ENCODE measurements at regions not wholly inside any gene's neighbourhood (a gene's known extent, or its start where the extent isn't known, plus 50 kb on each side); places are given as distances from the start of the nearest gene placed in this dataset.

- Histone ChIP-seq H3K4me1 (replicated peaks) (no peaks in the 10 kb centered on the region), H3K4me3 (no peak overlapping the region), H3K9me3 (no peaks in the 10 kb centered on the region), H3K36me3 (no peaks in the 10 kb centered on the region), H3K27ac (no peak overlapping the region), H3K27me3 (replicated peaks; ENCODE audit: insufficient read depth) (no peaks in the 10 kb centered on the region)
- no peak for DNase-seq (ENCODE audit: low spot score)
- no peak for TF ChIP-seq POLR2AphosphoS5 (IDR thresholded peaks at IDR 0.05)
- TF ChIP-seq, protein P1, sequence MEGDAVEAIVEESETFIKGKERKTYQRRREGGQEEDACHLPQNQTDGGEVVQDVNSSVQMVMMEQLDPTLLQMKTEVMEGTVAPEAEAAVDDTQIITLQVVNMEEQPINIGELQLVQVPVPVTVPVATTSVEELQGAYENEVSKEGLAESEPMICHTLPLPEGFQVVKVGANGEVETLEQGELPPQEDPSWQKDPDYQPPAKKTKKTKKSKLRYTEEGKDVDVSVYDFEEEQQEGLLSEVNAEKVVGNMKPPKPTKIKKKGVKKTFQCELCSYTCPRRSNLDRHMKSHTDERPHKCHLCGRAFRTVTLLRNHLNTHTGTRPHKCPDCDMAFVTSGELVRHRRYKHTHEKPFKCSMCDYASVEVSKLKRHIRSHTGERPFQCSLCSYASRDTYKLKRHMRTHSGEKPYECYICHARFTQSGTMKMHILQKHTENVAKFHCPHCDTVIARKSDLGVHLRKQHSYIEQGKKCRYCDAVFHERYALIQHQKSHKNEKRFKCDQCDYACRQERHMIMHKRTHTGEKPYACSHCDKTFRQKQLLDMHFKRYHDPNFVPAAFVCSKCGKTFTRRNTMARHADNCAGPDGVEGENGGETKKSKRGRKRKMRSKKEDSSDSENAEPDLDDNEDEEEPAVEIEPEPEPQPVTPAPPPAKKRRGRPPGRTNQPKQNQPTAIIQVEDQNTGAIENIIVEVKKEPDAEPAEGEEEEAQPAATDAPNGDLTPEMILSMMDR (IDR thresholded peaks at IDR 0.05), result no peak
- no peak for TF ChIP-seq POLR2A (IDR thresholded peaks at IDR 0.05)
- WGBS, result 38% methylated on average over 2 of the region's 2 CpGs
- intact Hi-C loops (cut with DNase I), result no loop called here
These were observed 131.0 kb upstream of the SLC34A2 start for GRCh38 chr4:25524663-25525062.

DNA sequence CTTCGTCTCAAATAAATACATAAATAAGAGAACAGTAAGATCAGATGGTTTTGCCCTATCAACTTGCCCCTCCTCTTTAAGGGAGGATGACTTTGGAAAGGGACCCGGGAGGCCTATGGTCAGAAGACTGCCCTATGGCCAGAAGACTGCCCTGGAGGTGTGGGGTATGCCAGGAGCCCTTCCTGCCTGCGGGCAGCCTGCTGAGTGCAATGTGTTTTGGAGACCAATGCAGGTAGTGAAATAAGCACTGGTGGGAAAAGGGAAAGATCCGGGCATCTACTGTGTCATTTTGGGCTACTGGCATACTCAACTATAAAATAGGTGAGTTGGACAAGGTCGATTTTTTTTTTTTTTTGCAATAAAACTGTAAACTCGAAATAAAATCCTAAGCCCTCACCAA is 129.8 kb upstream of the SLC34A2 start:
- 88% methylated on average over 6 of the region's 6 CpGs for WGBS
- Histone ChIP-seq H3K9me3 (no peaks in the 10 kb centered on the region), H3K4me1 (replicated peaks) (no peaks in the 10 kb centered on the region), H3K27ac (no peak overlapping the region), H3K4me3 (no peak overlapping the region), H3K36me3 (no peaks in the 10 kb centered on the region), H3K27me3 (replicated peaks; ENCODE audit: insufficient read depth) (no peaks in the 10 kb centered on the region)
- intact Hi-C loops (cut with DNase I), result no loop called here
- no peak for DNase-seq (ENCODE audit: low spot score)
- no peak for TF ChIP-seq POLR2AphosphoS5 (IDR thresholded peaks at IDR 0.05)
- TF ChIP-seq, protein P1 (IDR thresholded peaks at IDR 0.05), result no peak
- no peak for TF ChIP-seq POLR2A (IDR thresholded peaks at IDR 0.05)

- Histone ChIP-seq H3K4me3 (no peak overlapping the region), H3K9me3 (no peaks in the 10 kb centered on the region), H3K27ac (no peak overlapping the region), H3K4me1 (replicated peaks) (no peaks in the 10 kb centered on the region), H3K27me3 (replicated peaks; ENCODE audit: insufficient read depth) (no peaks in the 10 kb centered on the region), H3K36me3 (no peaks in the 10 kb centered on the region)
- no peak for DNase-seq (ENCODE audit: low spot score)
- intact Hi-C loops (cut with DNase I), result no loop called here
- WGBS, result 93% methylated on average over 1 of the region's 1 CpG
- TF ChIP-seq, protein P1 (IDR thresholded peaks at IDR 0.05), result no peak
- TF ChIP-seq POLR2AphosphoS5 (IDR thresholded peaks at IDR 0.05) (no peak), POLR2A (IDR thresholded peaks at IDR 0.05) (no peak)
These were observed 128.6 kb upstream of the SLC34A2 start for GRCh38 chr4:25527034-25527433.

- H3K9me3 ChIP-seq, result no peaks in the 10 kb centered on the region
- no peaks in the 10 kb centered on the region for H3K4me1 ChIP-seq (replicated peaks)
- intact Hi-C loops (cut with DNase I), result no loop called here
- no peak overlapping the region for H3K27ac ChIP-seq
- H3K36me3 ChIP-seq, result no peaks in the 10 kb centered on the region
- H3K27me3 ChIP-seq (replicated peaks; ENCODE audit: insufficient read depth), result no peaks in the 10 kb centered on the region
- 95% methylated on average over 14 of the region's 14 CpGs for WGBS
- TF ChIP-seq POLR2AphosphoS5 (IDR thresholded peaks at IDR 0.05), result no peak
- no peak for TF ChIP-seq POLR2A (IDR thresholded peaks at IDR 0.05)
- TF ChIP-seq, protein P1 (IDR thresholded peaks at IDR 0.05), result no peak
- no peak overlapping the region for H3K4me3 ChIP-seq
- DNase-seq (ENCODE audit: low spot score), result no peak
These were observed 127.3 kb upstream of the SLC34A2 start for GRCh38 chr4:25528391-25528790.

DNA sequence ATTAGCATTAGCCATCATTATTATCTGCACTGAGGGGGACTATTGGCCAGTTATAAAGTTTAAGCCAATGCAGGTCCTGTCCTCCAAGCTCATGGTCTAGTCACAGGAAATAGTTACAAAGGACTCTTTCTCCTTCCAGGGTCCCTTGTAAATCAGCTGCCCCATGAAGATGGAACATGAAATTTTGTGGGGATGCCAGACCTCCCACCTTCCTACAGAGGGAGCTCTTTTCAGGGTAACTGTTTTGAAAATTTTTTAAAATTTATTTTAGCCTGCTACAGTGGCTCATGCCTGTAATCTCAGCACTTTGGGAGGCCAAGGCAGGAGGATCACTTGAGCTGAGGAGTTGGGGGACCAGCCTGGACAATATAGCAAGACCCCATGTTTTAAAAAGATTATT is 124.4 kb upstream of the SLC34A2 start:
- TF ChIP-seq, protein P1 (IDR thresholded peaks at IDR 0.05), result peak in 1 of 4 experiments; percentile 8
- no peak for TF ChIP-seq POLR2AphosphoS5 (IDR thresholded peaks at IDR 0.05)
- no peak overlapping the region for H3K4me3 ChIP-seq
- no peaks in the 10 kb centered on the region for H3K36me3 ChIP-seq
- H3K27me3 ChIP-seq (replicated peaks; ENCODE audit: insufficient read depth), result no peaks in the 10 kb centered on the region
- H3K4me1 ChIP-seq (replicated peaks), result no peaks in the 10 kb centered on the region
- no peaks in the 10 kb centered on the region for H3K9me3 ChIP-seq
- no peak overlapping the region for H3K27ac ChIP-seq
- DNase-seq (ENCODE audit: low spot score), result no peak
- intact Hi-C loops (cut with DNase I), result no loop called here
